HG02840 (cell line): ENCODE measurements at regions not wholly inside any gene's neighbourhood (a gene's known extent, or its start where the extent isn't known, plus 50 kb on each side); places are given as distances from the start of the nearest gene placed in this dataset.

ENCODE experiments used
- ATAC-seq: cut with Tn5 transposase; IDR thresholded peaks from one replicate; pipeline ENCODE4 v1.9.1; 2021; ENCODE audit warnings: mild to moderate bottlenecking, moderate library complexity, moderate number of reproducible peaks; ENCODE audit not compliant: unreplicated experiment, low FRiP score

- no peak for ATAC-seq
Observed at GRCh38 chr7:35463751-35464150, 209.9 kb upstream of the TBX20 start.

- ATAC-seq: no peak
Observed at GRCh38 chr7:35463176-35463700, 209.3 kb upstream of the TBX20 start.

GRCh38 chr7:35454575-35455385 is 200.9 kb upstream of the TBX20 start:
- no peak for ATAC-seq

GRCh38 chr7:35450456-35451214 is 196.7 kb upstream of the TBX20 start:
- ATAC-seq: no peak

- no peak for ATAC-seq
Observed at GRCh38 chr7:35448486-35448885, 194.6 kb upstream of the TBX20 start.

GRCh38 chr7:35446091-35446490 is 192.2 kb upstream of the TBX20 start:
- no peak for ATAC-seq

- no peak for ATAC-seq
Observed at GRCh38 chr7:35437619-35438275, 183.8 kb upstream of the TBX20 start.

- no peak for ATAC-seq
Observed at GRCh38 chr7:35436452-35436851, 182.6 kb upstream of the TBX20 start.

- no peak for ATAC-seq
Observed at GRCh38 chr7:35430547-35431153, 176.8 kb upstream of the TBX20 start.

- ATAC-seq: no peak
Observed at GRCh38 chr7:35424869-35425495, 171.1 kb upstream of the TBX20 start.

- ATAC-seq: no peak
Observed at GRCh38 chr7:35424440-35424839, 170.5 kb upstream of the TBX20 start.

- ATAC-seq: no peak
Observed at GRCh38 chr7:35422715-35423114, 168.8 kb upstream of the TBX20 start.

- ATAC-seq: no peak
Observed at GRCh38 chr7:35420656-35421055, 166.8 kb upstream of the TBX20 start.

GRCh38 chr7:35419391-35419755 is 165.5 kb upstream of the TBX20 start:
- ATAC-seq: no peak

- no peak for ATAC-seq
Observed at GRCh38 chr7:35418716-35419390, 165.0 kb upstream of the TBX20 start.

GRCh38 chr7:35416568-35416967 is 162.7 kb upstream of the TBX20 start:
- no peak for ATAC-seq

- ATAC-seq: no peak
Observed at GRCh38 chr7:35415411-35415822, 161.5 kb upstream of the TBX20 start.

- no peak for ATAC-seq
Observed at GRCh38 chr7:35411331-35411730, 157.4 kb upstream of the TBX20 start.

GRCh38 chr7:35405461-35405860 is 151.6 kb upstream of the TBX20 start:
- ATAC-seq: no peak
